ENCODE measurements at regions not wholly inside any gene's neighbourhood (a gene's known extent, or its start where the extent isn't known, plus 50 kb on each side); places are given as distances from the start of the nearest gene placed in this dataset.
"Not testable (repeated sequence)": the region's sequence is repeated elsewhere in the genome, so short reads cannot be mapped to it uniquely, and the experiment has no call there.

- Histone ChIP-seq H3K9me3 (ENCODE audit: control insufficient read depth, insufficient read depth, low read length) (no peaks in the 10 kb centered on the region), H3K4me1 (ENCODE audit: control insufficient read depth, insufficient read depth, low read length) (no peaks in the 10 kb centered on the region), H3K36me3 (ENCODE audit: control insufficient read depth, insufficient read depth, low read length) (no peaks in the 10 kb centered on the region), H3K27me3 (ENCODE audit: control insufficient read depth, insufficient read depth, low read length) (peaks cover 34% of the 10 kb centered on the region), H3K9ac (ENCODE audit: low read depth, low read length) (no peak overlapping the region), H3K4me3 (ENCODE audit: low read depth, low read length) (no peak overlapping the region)
Observed at GRCh38 chr2:116133381-116133942, 1681.0 kb upstream of the DDX18 start.

GRCh38 chr2:116141891-116142474 lies 1672.5 kb upstream of the DDX18 start:
- no peak overlapping the region for H3K4me3 ChIP-seq (ENCODE audit: low read depth, low read length)
- no peak overlapping the region for H3K9ac ChIP-seq (ENCODE audit: low read depth, low read length)
- H3K36me3 ChIP-seq (ENCODE audit: control insufficient read depth, insufficient read depth, low read length) = no peaks in the 10 kb centered on the region
- no peaks in the 10 kb centered on the region for H3K4me1 ChIP-seq (ENCODE audit: control insufficient read depth, insufficient read depth, low read length)
- no peaks in the 10 kb centered on the region for H3K9me3 ChIP-seq (ENCODE audit: control insufficient read depth, insufficient read depth, low read length)
- peaks cover 92% of the 10 kb centered on the region for H3K27me3 ChIP-seq (ENCODE audit: control insufficient read depth, insufficient read depth, low read length)

GRCh38 chr2:116142644-116143227 lies 1671.8 kb upstream of the DDX18 start:
- Histone ChIP-seq H3K4me3 (ENCODE audit: low read depth, low read length) (no peak overlapping the region), H3K27me3 (ENCODE audit: control insufficient read depth, insufficient read depth, low read length) (peaks cover 93% of the 10 kb centered on the region), H3K9ac (ENCODE audit: low read depth, low read length) (no peak overlapping the region), H3K4me1 (ENCODE audit: control insufficient read depth, insufficient read depth, low read length) (no peaks in the 10 kb centered on the region), H3K9me3 (ENCODE audit: control insufficient read depth, insufficient read depth, low read length) (no peaks in the 10 kb centered on the region), H3K36me3 (ENCODE audit: control insufficient read depth, insufficient read depth, low read length) (no peaks in the 10 kb centered on the region)

- H3K4me1 ChIP-seq (ENCODE audit: control insufficient read depth, insufficient read depth, low read length) = no peaks in the 10 kb centered on the region
- H3K4me3 ChIP-seq (ENCODE audit: low read depth, low read length) = no peak overlapping the region
- no peak overlapping the region for H3K9ac ChIP-seq (ENCODE audit: low read depth, low read length)
- no peaks in the 10 kb centered on the region for H3K9me3 ChIP-seq (ENCODE audit: control insufficient read depth, insufficient read depth, low read length)
- no peaks in the 10 kb centered on the region for H3K36me3 ChIP-seq (ENCODE audit: control insufficient read depth, insufficient read depth, low read length)
- peaks cover 96% of the 10 kb centered on the region for H3K27me3 ChIP-seq (ENCODE audit: control insufficient read depth, insufficient read depth, low read length)
Observed at GRCh38 chr2:116145031-116145430, 1669.5 kb upstream of the DDX18 start.

- Histone ChIP-seq H3K27me3 (ENCODE audit: control insufficient read depth, insufficient read depth, low read length) (peaks cover 94% of the 10 kb centered on the region), H3K4me3 (ENCODE audit: low read depth, low read length) (no peak overlapping the region), H3K9me3 (ENCODE audit: control insufficient read depth, insufficient read depth, low read length) (no peaks in the 10 kb centered on the region), H3K36me3 (ENCODE audit: control insufficient read depth, insufficient read depth, low read length) (no peaks in the 10 kb centered on the region), H3K9ac (ENCODE audit: low read depth, low read length) (no peak overlapping the region), H3K4me1 (ENCODE audit: control insufficient read depth, insufficient read depth, low read length) (no peaks in the 10 kb centered on the region)
Observed at GRCh38 chr2:116148361-116148760, 1666.1 kb upstream of the DDX18 start.

GRCh38 chr2:116153729-116154128 lies 1660.8 kb upstream of the DDX18 start:
- Histone ChIP-seq H3K27me3 (ENCODE audit: control insufficient read depth, insufficient read depth, low read length) (peaks cover 42% of the 10 kb centered on the region), H3K4me1 (ENCODE audit: control insufficient read depth, insufficient read depth, low read length) (no peaks in the 10 kb centered on the region), H3K9ac (ENCODE audit: low read depth, low read length) (no peak overlapping the region)

GRCh38 chr2:116160657-116161056 lies 1653.8 kb upstream of the DDX18 start:
- H3K9me3 ChIP-seq (ENCODE audit: control insufficient read depth, insufficient read depth, low read length) = peaks cover 6% of the 10 kb centered on the region
- no peaks in the 10 kb centered on the region for H3K36me3 ChIP-seq (ENCODE audit: control insufficient read depth, insufficient read depth, low read length)
- H3K4me1 ChIP-seq (ENCODE audit: control insufficient read depth, insufficient read depth, low read length) = no peaks in the 10 kb centered on the region
- H3K9ac ChIP-seq (ENCODE audit: low read depth, low read length) = no peak overlapping the region
- peaks cover 3% of the 10 kb centered on the region for H3K27me3 ChIP-seq (ENCODE audit: control insufficient read depth, insufficient read depth, low read length)
- no peak overlapping the region for H3K4me3 ChIP-seq (ENCODE audit: low read depth, low read length)

More at GRCh38 chr2:116153729-116154128, 1660.8 kb upstream of the DDX18 start:
- no peaks in the 10 kb centered on the region for H3K36me3 ChIP-seq (ENCODE audit: control insufficient read depth, insufficient read depth, low read length)
- no peak overlapping the region for H3K4me3 ChIP-seq (ENCODE audit: low read depth, low read length)
- no peaks in the 10 kb centered on the region for H3K9me3 ChIP-seq (ENCODE audit: control insufficient read depth, insufficient read depth, low read length)

- Histone ChIP-seq H3K9me3 (ENCODE audit: control insufficient read depth, insufficient read depth, low read length) (peaks cover 6% of the 10 kb centered on the region), H3K27me3 (ENCODE audit: control insufficient read depth, insufficient read depth, low read length) (peaks cover 3% of the 10 kb centered on the region), H3K4me1 (ENCODE audit: control insufficient read depth, insufficient read depth, low read length) (peaks cover 4% of the 10 kb centered on the region), H3K4me3 (ENCODE audit: low read depth, low read length) (no peak overlapping the region), H3K9ac (ENCODE audit: low read depth, low read length) (no peak overlapping the region), H3K36me3 (ENCODE audit: control insufficient read depth, insufficient read depth, low read length) (no peaks in the 10 kb centered on the region)
Observed at GRCh38 chr2:116162395-116162794, 1652.1 kb upstream of the DDX18 start.

GRCh38 chr2:116167107-116167506 lies 1647.4 kb upstream of the DDX18 start:
- peaks cover 4% of the 10 kb centered on the region for H3K4me1 ChIP-seq (ENCODE audit: control insufficient read depth, insufficient read depth, low read length)
- no peak overlapping the region for H3K9ac ChIP-seq (ENCODE audit: low read depth, low read length)
- no peaks in the 10 kb centered on the region for H3K27me3 ChIP-seq (ENCODE audit: control insufficient read depth, insufficient read depth, low read length)
- no peak overlapping the region for H3K4me3 ChIP-seq (ENCODE audit: low read depth, low read length)
- no peaks in the 10 kb centered on the region for H3K36me3 ChIP-seq (ENCODE audit: control insufficient read depth, insufficient read depth, low read length)
- H3K9me3 ChIP-seq (ENCODE audit: control insufficient read depth, insufficient read depth, low read length) = peaks cover 6% of the 10 kb centered on the region

GRCh38 chr2:116180072-116180471 lies 1634.4 kb upstream of the DDX18 start:
- peaks cover 19% of the 10 kb centered on the region for H3K4me1 ChIP-seq (ENCODE audit: control insufficient read depth, insufficient read depth, low read length)
- no peaks in the 10 kb centered on the region for H3K36me3 ChIP-seq (ENCODE audit: control insufficient read depth, insufficient read depth, low read length)
- no peak overlapping the region for H3K4me3 ChIP-seq (ENCODE audit: low read depth, low read length)
- no peaks in the 10 kb centered on the region for H3K9me3 ChIP-seq (ENCODE audit: control insufficient read depth, insufficient read depth, low read length)
- no peaks in the 10 kb centered on the region for H3K27me3 ChIP-seq (ENCODE audit: control insufficient read depth, insufficient read depth, low read length)
- no peak overlapping the region for H3K9ac ChIP-seq (ENCODE audit: low read depth, low read length)

- H3K36me3 ChIP-seq (ENCODE audit: control insufficient read depth, insufficient read depth, low read length); H3K4me1 ChIP-seq (ENCODE audit: control insufficient read depth, insufficient read depth, low read length); H3K9me3 ChIP-seq (ENCODE audit: control insufficient read depth, insufficient read depth, low read length); H3K27me3 ChIP-seq (ENCODE audit: control insufficient read depth, insufficient read depth, low read length); H3K9ac ChIP-seq (ENCODE audit: low read depth, low read length); H3K4me3 ChIP-seq (ENCODE audit: low read depth, low read length): not testable (repeated sequence)
Observed at GRCh38 chr2:116190684-116191083, 1623.8 kb upstream of the DDX18 start.

GRCh38 chr2:116200086-116200485 lies 1614.4 kb upstream of the DDX18 start:
- H3K36me3 ChIP-seq (ENCODE audit: control insufficient read depth, insufficient read depth, low read length) = no peaks in the 10 kb centered on the region
- no peaks in the 10 kb centered on the region for H3K4me1 ChIP-seq (ENCODE audit: control insufficient read depth, insufficient read depth, low read length)
- no peak overlapping the region for H3K9ac ChIP-seq (ENCODE audit: low read depth, low read length)
- H3K9me3 ChIP-seq (ENCODE audit: control insufficient read depth, insufficient read depth, low read length) = no peaks in the 10 kb centered on the region
- no peaks in the 10 kb centered on the region for H3K27me3 ChIP-seq (ENCODE audit: control insufficient read depth, insufficient read depth, low read length)
- no peak overlapping the region for H3K4me3 ChIP-seq (ENCODE audit: low read depth, low read length)

All from iPS-15b (cell line).